HCT116 (cell line): ENCODE measurements at regions not wholly inside any gene's neighbourhood (a gene's known extent, or its start where the extent isn't known, plus 50 kb on each side); places are given as distances from the start of the nearest gene placed in this dataset.

ENCODE experiments used
- ATAC-seq: fragments of 200-7000 bp; cut with Tn5 transposase; 2 replicates; pipeline ENCODE4 v1.9.1; 2020; ENCODE audit warnings: mild to moderate bottlenecking, moderate library complexity
- BruUV-seq: library from RNA; stranded (reverse); fragments of 400-500 nt; replicated peaks from 2 replicates; lab custom pipeline; 2021; lab: Mats Ljungman, UMichigan
- CTCF ChIA-PET: fragments of 300-600 bp; sonication (Branson Sonifier 250); formaldehyde crosslinking; loops from one replicate; lab custom pipeline; 2021; ENCODE audit warnings: antibody characterized with exemption; lab: Charles Lee
- POLR2A ChIA-PET: fragments of 300-600, 350-600 bp; sonication (Branson Sonifier 250); formaldehyde crosslinking; loops from one replicate; lab custom pipeline; 2021; ENCODE audit warnings: antibody characterized with exemption; lab: Charles Lee
- RAD21 ChIA-PET, 2 experiments: fragments of 300-600 bp; sonication (Branson Sonifier 250); formaldehyde crosslinking; loops; one replicate each; lab custom pipeline; 2023; ENCODE audit warnings: low total read pairs in 2 of 2; ENCODE audit not compliant: uncharacterized antibody in 2 of 2, unreplicated experiment in 2 of 2, low non-redundant PET in 1 of 2; lab: Charles Lee
- DNase-seq: peaks from one replicate; pipeline ENCODE4 v3.0.0-alpha.2; 2010; ENCODE audit warnings: low read depth, low spot score
- H2AFZ ChIP-seq: fragments of 200-600 bp; shearing (Covaris generic), sonication (generic); 2 replicates; pipeline ENCODE4 v1.6.1; 2017; ENCODE audit warnings: low read depth, mixed run types, mixed read lengths, antibody characterized with exemption, low read length; ENCODE audit not compliant: poor library complexity, severe bottlenecking
- H3K27ac ChIP-seq: 2 replicates; pipeline ENCODE4 v1.5.1; 2012; ENCODE audit warnings: low read depth, low read length
- H3K27me3 ChIP-seq: fragments of 200-600 bp; sonication (generic); 2 replicates; pipeline ENCODE4 v1.6.1; 2016; ENCODE audit warnings: mixed run types, low read length, mixed read lengths; ENCODE audit not compliant: insufficient read depth
- H3K36me3 ChIP-seq, 2 experiments: fragments of 200-500 bp in 1 of 2; fragments of 200-600 bp in 1 of 2; sonication (Bioruptor generic) in 1 of 2; sonication (generic) in 1 of 2; 2 replicates each; pipeline versions ENCODE4 v1.5.1 to v1.6.1; 2014 to 2016; ENCODE audit warnings: low read length in 2 of 2, inconsistent platforms in 1 of 2, mixed read lengths in 1 of 2, mixed run types in 1 of 2; ENCODE audit not compliant: insufficient read depth in 2 of 2, control insufficient read depth in 1 of 2
- H3K4me1 ChIP-seq, 2 experiments: fragments of 200-600 bp in 1 of 2; sonication (generic) in 1 of 2; 2 replicates each; pipeline versions ENCODE4 v1.5.1 to v1.6.1; 2012 to 2017; ENCODE audit warnings: low read length in 2 of 2, inconsistent platforms in 1 of 2, mild to moderate bottlenecking in 1 of 2, mixed read lengths in 1 of 2, mixed run types in 1 of 2, moderate library complexity in 1 of 2; ENCODE audit not compliant: insufficient read depth in 2 of 2, control insufficient read depth in 1 of 2
- H3K4me2 ChIP-seq: fragments of 200-600 bp; sonication (generic); 2 replicates; pipeline ENCODE4 v1.6.1; 2017; ENCODE audit warnings: mixed run types, low read length, mixed read lengths
- H3K4me3 ChIP-seq, 2 experiments: fragments of 200-600 bp in 1 of 2; sonication (generic) in 1 of 2; replicated peaks in 1 of 2; 2 replicates each; pipeline ENCODE4 v1.5.1; 2011 to 2016; ENCODE audit warnings: low read length in 2 of 2, control low read depth in 1 of 2, low read depth in 1 of 2, mild to moderate bottlenecking in 1 of 2, mixed read lengths in 1 of 2, mixed run types in 1 of 2
- H3K79me2 ChIP-seq: fragments of 200-600 bp; sonication (generic); 2 replicates; pipeline ENCODE4 v1.6.1; 2017; ENCODE audit warnings: mild to moderate bottlenecking, mixed run types, low read length, moderate library complexity, mixed read lengths; ENCODE audit not compliant: insufficient read depth
- H3K9ac ChIP-seq: fragments of 200-600 bp; sonication (generic); 2 replicates; pipeline ENCODE4 v1.6.1; 2016; ENCODE audit warnings: low read length, mixed read lengths
- H3K9me2 ChIP-seq: fragments of 200-600 bp; sonication (generic), shearing (Covaris generic); 2 replicates; pipeline ENCODE4 v1.6.1; 2017; ENCODE audit warnings: mixed run types, mild to moderate bottlenecking, moderate library complexity; ENCODE audit not compliant: insufficient read depth
- H3K9me3 ChIP-seq, 2 experiments: fragments of 200-500 bp in 1 of 2; fragments of 200-600 bp in 1 of 2; sonication (Bioruptor generic) in 1 of 2; sonication (generic) in 1 of 2; 2 replicates each; pipeline ENCODE4 v1.6.1; 2014 to 2017; ENCODE audit warnings: low read length in 2 of 2, mixed read lengths in 2 of 2, inconsistent platforms in 1 of 2, low read depth in 1 of 2, mild to moderate bottlenecking in 1 of 2, mixed run types in 1 of 2, moderate library complexity in 1 of 2; ENCODE audit not compliant: control insufficient read depth in 1 of 2, insufficient read depth in 1 of 2
- H4K20me1 ChIP-seq: fragments of 200-600 bp; sonication (generic), shearing (Covaris generic); 2 replicates; pipeline ENCODE4 v1.6.1; 2017; ENCODE audit warnings: mixed run types, mild to moderate bottlenecking, moderate library complexity; ENCODE audit not compliant: insufficient read depth
- ATF3 ChIP-seq: IDR thresholded peaks from 2 replicates; pipeline ENCODE4 v1.6.1; 2012
- CBX3 ChIP-seq: IDR thresholded peaks from 2 replicates; pipeline ENCODE4 v1.6.1; 2012; ENCODE audit warnings: low read depth
- CEBPB ChIP-seq: IDR thresholded peaks from 2 replicates; pipeline ENCODE4 v1.6.1; 2012; ENCODE audit warnings: low read depth
- EGR1 ChIP-seq: IDR thresholded peaks from 2 replicates; pipeline ENCODE4 v1.6.1; 2012; ENCODE audit warnings: low read depth
- ELF1 ChIP-seq: IDR thresholded peaks from 2 replicates; pipeline ENCODE4 v1.6.1; 2012; ENCODE audit warnings: low read depth, borderline replicate concordance
- EZH2phosphoT487 ChIP-seq: fragments of 200-600 bp; IDR thresholded peaks from 2 replicates; pipeline ENCODE4 v1.6.1; 2018; ENCODE audit warnings: antibody characterized with exemption, borderline replicate concordance
- FOSL1 ChIP-seq: IDR thresholded peaks from 2 replicates; pipeline ENCODE4 v1.6.1; 2012; ENCODE audit warnings: low read depth
- JUND ChIP-seq: IDR thresholded peaks from 2 replicates; pipeline ENCODE4 v1.6.1; 2012
- MAX ChIP-seq: IDR thresholded peaks from 2 replicates; pipeline ENCODE4 v1.6.1; 2012
- POLR2AphosphoS5 ChIP-seq: IDR thresholded peaks from 2 replicates; pipeline ENCODE4 v1.6.1; 2011; ENCODE audit warnings: mild to moderate bottlenecking, low read depth, low read length, moderate library complexity
- RAD21 ChIP-seq: IDR thresholded peaks from 2 replicates; pipeline ENCODE4 v1.6.1; 2012; ENCODE audit warnings: low read depth, mild to moderate bottlenecking
- SIN3A ChIP-seq: IDR thresholded peaks from 2 replicates; pipeline ENCODE4 v1.6.1; 2012; ENCODE audit warnings: low read depth
- SRF ChIP-seq: IDR thresholded peaks from 2 replicates; pipeline ENCODE4 v1.6.1; 2012; ENCODE audit warnings: low read depth
- TCF7L2 ChIP-seq: IDR thresholded peaks from 2 replicates; pipeline ENCODE4 v1.7.0; 2011; ENCODE audit warnings: borderline replicate concordance, inconsistent platforms; ENCODE audit not compliant: insufficient read depth, insufficient read length; ENCODE audit errors: extremely low read depth
- intact Hi-C: fragments of 100-400 bp; cut with micrococcal nuclease; formaldehyde crosslinking; loops from 2 replicates; pipeline ENCODE4 v1.10.0; 2022

- Histone ChIP-seq H3K27me3 (no peaks in the 10 kb centered on the region), H3K9me2 (no peaks in the 10 kb centered on the region), H3K9ac (no peak overlapping the region), H4K20me1 (no peaks in the 10 kb centered on the region), H3K36me3 (no peaks in the 10 kb centered on the region), H3K79me2 (no peaks in the 10 kb centered on the region), H3K4me1 (no peaks in the 10 kb centered on the region)
- POLR2A ChIA-PET = no interaction called here
- no peak for DNase-seq
- ATAC-seq = no peak
- CTCF ChIA-PET = no interaction called here
- no peak for TF ChIP-seq EZH2phosphoT487
- TF ChIP-seq POLR2AphosphoS5 = no peak
- no peak for TF ChIP-seq CEBPB
- no peak for TF ChIP-seq EGR1
- no peak for TF ChIP-seq JUND
- no peak for TF ChIP-seq RAD21
- no peak for TF ChIP-seq SRF
- no peak for TF ChIP-seq SIN3A
- TF ChIP-seq ATF3 = no peak
- TF ChIP-seq CBX3 = no peak
- no peak for TF ChIP-seq FOSL1
- no peak for TF ChIP-seq ELF1
- TF ChIP-seq TCF7L2 = no peak
- TF ChIP-seq, all 23 proteins: peak for 0
- H3K9me3 ChIP-seq = peaks cover 10 to 17% of the 10 kb centered on the region in 2 experiments; a peak in 2 of 4 replicates
- no peak overlapping the region for H3K4me2 ChIP-seq
- H3K4me3 ChIP-seq = no peak overlapping the region
- no TSS peak for BruUV-seq
- RAD21 ChIA-PET = no interaction called here
- no peak overlapping the region for H2AFZ ChIP-seq
- H3K27ac ChIP-seq = no peak overlapping the region
- intact Hi-C loops = no loop called here
Observed at GRCh38 chr1:239570878-239571277, 184.5 kb downstream of the CHRM3 start.

DNA sequence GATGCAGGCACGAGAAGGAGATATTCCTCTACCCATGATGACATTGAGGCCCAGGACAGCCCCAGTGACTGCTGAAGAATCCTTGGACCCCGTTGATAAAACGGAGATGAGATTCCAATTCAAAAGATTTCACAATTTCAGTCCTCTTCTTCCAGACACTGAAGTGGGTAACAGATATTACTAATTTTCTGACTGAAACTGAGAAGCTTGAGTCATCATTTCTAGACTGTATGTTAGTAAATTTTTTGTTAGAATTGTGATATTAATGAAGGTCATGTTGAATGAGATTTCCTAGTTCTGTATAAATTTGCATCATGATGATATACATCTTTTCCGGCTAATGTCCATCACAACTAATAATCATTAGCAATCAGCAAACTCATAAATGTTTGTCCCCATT, 185.8 kb downstream of the CHRM3 start:
- DNase-seq = no peak
- intact Hi-C loops = no loop called here
- Histone ChIP-seq H3K9me3 (peaks cover 10 to 12% of the 10 kb centered on the region in 2 experiments; a peak in 2 of 4 replicates), H3K4me2 (no peak overlapping the region), H3K9ac (no peak overlapping the region), H3K36me3 (no peaks in the 10 kb centered on the region), H3K27ac (no peak overlapping the region), H2AFZ (no peak overlapping the region), H3K79me2 (no peaks in the 10 kb centered on the region), H3K9me2 (no peaks in the 10 kb centered on the region), H3K4me1 (no peaks in the 10 kb centered on the region), H3K27me3 (no peaks in the 10 kb centered on the region), H4K20me1 (no peaks in the 10 kb centered on the region), H3K4me3 (no peak overlapping the region)
- ATAC-seq = no peak
- no TSS peak for BruUV-seq
- ChIA-PET RAD21 (no interaction called here), CTCF (no interaction called here), POLR2A (no interaction called here)
- TF ChIP-seq MAX (no peak), CEBPB (no peak)
